Epithelial cell of esophagus (primary cell): ENCODE measurements at regions not wholly inside any gene's neighbourhood (a gene's known extent, or its start where the extent isn't known, plus 50 kb on each side); places are given as distances from the start of the nearest gene placed in this dataset.

Experiments
- DNase-seq: peaks from one replicate; pipeline ENCODE4 v3.0.0; 2010; ENCODE audit warnings: low read depth
- H3K4me3 ChIP-seq: 2 replicates; pipeline ENCODE4 v1.5.1; 2011; ENCODE audit warnings: mild to moderate bottlenecking, low read length, control low read depth
- TF ChIP-seq, protein P1 (sequence below): IDR thresholded peaks from 2 replicates; pipeline ENCODE4 v1.5.1; 2011; ENCODE audit warnings: low read depth, mild to moderate bottlenecking, low read length, control low read depth, inconsistent platforms; ENCODE audit not compliant: insufficient read depth; ENCODE audit errors: missing control alignments

DNA sequence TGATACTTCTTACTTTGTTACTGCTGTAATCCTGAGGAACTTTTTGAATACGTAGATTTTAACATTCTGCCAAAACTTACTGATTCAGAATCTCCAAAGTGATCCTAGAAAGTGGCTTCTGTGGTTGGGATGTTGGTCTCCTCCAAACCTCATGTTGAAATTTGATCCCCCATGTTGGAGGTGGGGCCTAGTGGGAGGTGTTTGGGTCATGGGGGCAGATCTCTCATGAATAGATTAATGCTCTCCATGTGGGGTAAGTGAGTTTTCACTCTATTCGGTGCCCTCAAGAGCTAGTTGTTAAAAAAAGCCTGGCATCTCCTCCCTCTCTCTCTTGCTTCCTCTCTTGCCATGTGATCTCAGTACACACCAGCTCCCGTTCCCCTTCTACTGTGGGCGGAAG is 329.9 kb downstream of the HRH4 start:
- no peak overlapping the region for H3K4me3 ChIP-seq
- TF ChIP-seq, protein P1, sequence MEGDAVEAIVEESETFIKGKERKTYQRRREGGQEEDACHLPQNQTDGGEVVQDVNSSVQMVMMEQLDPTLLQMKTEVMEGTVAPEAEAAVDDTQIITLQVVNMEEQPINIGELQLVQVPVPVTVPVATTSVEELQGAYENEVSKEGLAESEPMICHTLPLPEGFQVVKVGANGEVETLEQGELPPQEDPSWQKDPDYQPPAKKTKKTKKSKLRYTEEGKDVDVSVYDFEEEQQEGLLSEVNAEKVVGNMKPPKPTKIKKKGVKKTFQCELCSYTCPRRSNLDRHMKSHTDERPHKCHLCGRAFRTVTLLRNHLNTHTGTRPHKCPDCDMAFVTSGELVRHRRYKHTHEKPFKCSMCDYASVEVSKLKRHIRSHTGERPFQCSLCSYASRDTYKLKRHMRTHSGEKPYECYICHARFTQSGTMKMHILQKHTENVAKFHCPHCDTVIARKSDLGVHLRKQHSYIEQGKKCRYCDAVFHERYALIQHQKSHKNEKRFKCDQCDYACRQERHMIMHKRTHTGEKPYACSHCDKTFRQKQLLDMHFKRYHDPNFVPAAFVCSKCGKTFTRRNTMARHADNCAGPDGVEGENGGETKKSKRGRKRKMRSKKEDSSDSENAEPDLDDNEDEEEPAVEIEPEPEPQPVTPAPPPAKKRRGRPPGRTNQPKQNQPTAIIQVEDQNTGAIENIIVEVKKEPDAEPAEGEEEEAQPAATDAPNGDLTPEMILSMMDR, result no peak
- DNase-seq, result no peak

DNA sequence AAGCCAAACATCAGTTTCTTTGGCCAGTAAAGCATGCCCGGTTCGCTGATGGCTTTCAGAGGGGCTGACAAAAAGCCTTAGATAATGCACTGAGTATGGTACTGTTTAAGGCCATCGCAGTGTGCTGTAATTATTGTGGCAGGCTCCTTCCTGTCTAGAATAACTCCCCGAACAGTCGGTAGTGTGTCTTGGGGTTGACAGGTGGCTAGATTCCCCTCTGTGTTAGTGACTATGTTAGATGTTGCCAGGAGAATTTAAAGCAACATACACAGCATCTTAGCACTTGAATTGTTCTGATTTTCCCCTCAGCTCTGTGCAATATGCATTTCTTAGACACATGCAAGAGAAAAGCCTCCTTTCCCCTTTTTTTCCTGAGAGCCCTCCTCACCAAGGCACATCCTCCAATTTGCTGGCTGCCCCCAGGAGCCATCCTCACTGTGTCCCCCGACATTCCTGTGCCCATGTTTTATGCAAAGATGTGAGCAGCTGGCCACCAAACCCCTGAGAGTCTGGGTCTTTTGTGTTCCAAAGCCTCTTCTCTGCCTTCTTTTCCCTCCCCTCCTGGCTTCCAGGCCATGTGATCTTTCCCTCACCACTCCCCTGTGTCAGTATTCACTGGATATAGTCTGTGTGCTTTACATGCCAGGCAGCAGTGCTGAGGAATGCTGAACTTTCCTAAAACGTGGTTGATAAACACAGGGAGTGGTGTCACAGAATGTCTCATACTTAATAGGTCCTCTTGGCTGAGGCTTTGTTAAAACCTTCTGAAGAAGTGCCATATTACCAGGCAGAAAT is 331.5 kb downstream of the HRH4 start:
- DNase-seq, result no peak
- TF ChIP-seq, protein P1, result no peak

DNA sequence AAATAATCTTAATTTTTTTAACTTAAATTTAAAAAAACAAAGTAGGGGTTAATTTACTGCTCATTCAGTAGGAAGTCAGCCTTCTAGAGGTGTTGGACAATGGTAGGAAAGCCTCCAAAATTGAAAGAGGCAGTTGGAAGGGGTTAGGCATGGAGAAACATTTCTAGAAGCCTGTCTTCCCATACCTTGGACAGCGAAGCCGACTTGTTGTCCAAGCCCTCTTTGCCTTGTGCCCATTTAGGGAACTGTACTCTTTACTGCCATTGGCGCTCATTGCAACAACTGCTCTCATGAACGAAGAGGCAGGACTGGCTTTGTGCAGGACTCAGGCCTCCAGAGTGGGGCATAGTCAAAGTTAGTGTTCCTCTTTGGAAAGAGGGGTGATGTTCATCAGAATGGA is 333.3 kb downstream of the HRH4 start:
- H3K4me3 ChIP-seq, result no peak overlapping the region
- TF ChIP-seq, protein P1, result no peak
- no peak for DNase-seq

More for the DNA sequence above, 331.5 kb downstream of the HRH4 start:
- no peak overlapping the region for H3K4me3 ChIP-seq

DNA sequence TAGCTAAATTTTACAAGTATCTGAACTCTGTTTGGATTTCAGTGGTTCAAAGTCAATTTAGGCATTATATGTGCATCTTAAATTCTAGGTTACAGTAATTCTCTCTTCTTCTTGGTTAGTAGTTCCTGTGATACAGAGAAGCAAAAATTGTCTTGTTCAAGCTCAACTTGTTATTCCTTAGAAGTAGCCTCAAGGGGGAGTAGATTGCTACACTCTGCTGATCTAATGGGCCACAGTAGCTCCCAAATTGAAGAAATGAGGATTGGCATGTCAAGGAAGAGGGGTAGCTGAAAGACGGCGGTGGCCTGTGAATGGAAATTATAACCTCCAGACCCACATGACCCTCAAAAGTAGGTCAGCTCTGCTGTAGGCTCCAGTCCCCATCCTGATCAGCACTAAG is 334.7 kb downstream of the HRH4 start:
- no peak for DNase-seq
- no peak overlapping the region for H3K4me3 ChIP-seq
- TF ChIP-seq, protein P1, result no peak

DNA sequence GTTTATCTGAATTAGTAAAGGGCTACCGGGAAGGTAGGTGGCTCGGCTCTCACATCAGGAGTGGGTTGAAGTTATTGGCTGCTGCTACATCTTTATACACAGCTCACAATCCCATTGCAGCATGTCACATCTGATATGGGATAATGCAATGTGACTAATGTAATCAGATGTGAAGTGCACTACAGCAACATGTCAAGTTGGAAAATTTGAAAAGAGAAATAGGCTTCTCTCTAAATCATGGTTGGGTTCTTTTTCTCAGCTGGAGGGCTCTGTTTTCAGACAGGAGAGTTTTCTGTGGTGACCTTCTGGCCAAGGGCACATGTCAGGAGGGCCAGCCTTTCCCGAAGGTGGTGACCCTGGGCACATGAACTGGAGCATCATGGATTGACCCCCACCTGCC is 337.5 kb downstream of the HRH4 start:
- H3K4me3 ChIP-seq, result no peak overlapping the region
- DNase-seq, result no peak
- TF ChIP-seq, protein P1, result no peak

DNA sequence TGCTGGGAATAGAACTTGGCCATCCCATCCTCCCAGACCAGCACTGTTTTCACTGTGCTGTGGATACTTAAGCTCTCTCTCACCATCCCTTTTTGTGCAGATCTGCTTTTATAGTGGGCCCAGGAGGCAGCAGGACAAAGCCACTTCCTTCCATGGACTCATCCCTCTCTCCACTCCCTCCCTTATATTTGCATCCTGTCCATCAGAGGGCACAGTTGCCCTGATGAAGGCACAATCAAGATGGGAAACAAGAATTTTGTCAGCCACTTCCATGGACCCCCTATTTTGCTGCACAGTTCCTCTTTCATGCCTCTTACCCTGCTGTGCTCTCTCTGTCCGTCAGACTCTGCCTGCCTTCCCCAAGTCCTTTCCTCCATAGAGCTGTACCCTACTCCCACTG is 338.7 kb downstream of the HRH4 start:
- H3K4me3 ChIP-seq, result no peak overlapping the region
- no peak for DNase-seq
- TF ChIP-seq, protein P1, result no peak

DNA sequence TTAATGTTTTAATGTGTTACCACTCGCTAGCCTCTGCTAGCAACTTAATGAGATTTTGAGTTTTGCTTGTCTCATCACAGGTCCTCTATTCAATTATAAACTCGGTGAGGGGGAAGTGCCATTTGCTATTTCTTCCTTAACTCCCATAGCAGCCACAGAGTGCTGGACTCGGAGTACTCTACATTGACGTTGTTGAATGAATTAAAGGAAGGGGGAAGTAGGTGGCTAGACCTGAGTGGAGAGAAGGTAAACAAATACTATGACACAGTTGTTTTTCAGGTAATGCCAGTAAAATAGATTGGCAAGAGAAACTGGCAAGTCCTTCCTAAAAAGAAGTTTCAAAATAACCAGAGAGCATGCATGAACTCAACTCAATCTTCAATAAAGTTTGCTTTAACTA is 339.3 kb downstream of the HRH4 start:
- no peak overlapping the region for H3K4me3 ChIP-seq
- DNase-seq, result peak; percentile 4
- TF ChIP-seq, protein P1, result no peak
